Activated CD4-positive, alpha-beta memory T cell treated with anti-CD3 and anti-CD28 coated beads for 36 hours (primary cell): ENCODE measurements at regions not wholly inside any gene's neighbourhood (a gene's known extent, or its start where the extent isn't known, plus 50 kb on each side); places are given as distances from the start of the nearest gene placed in this dataset.

Experiments used
- CTCF ChIA-PET: fragments of 350-600 bp; sonication (Branson Sonifier 250); formaldehyde crosslinking; loops from one replicate; lab custom pipeline; 2021; ENCODE audit warnings: antibody characterized with exemption, inconsistent platforms; lab: Charles Lee
- POLR2A ChIA-PET: fragments of 350-600 bp; sonication (Branson Sonifier 250); formaldehyde crosslinking; loops from one replicate; lab custom pipeline; 2021; ENCODE audit warnings: antibody characterized with exemption; lab: Charles Lee
- DNase-seq: peaks from one replicate; pipeline ENCODE4 v3.0.0-alpha.2; 2020
- H3K27ac Mint-ChIP-seq: one replicate; pipeline ENCODE4 v1.8.0; 2021; ENCODE audit warnings: mixed read lengths
- H3K27me3 Mint-ChIP-seq: one replicate; pipeline ENCODE4 v1.8.0; 2021; ENCODE audit warnings: mixed read lengths
- H3K36me3 Mint-ChIP-seq: one replicate; pipeline ENCODE4 v1.8.0; 2021; ENCODE audit warnings: mixed read lengths
- H3K4me1 Mint-ChIP-seq: one replicate; pipeline ENCODE4 v1.8.0; 2021; ENCODE audit warnings: low read depth, mixed read lengths
- H3K4me3 Mint-ChIP-seq: one replicate; pipeline ENCODE4 v1.8.0; 2021; ENCODE audit warnings: mild to moderate bottlenecking, mixed read lengths
- H3K9me3 Mint-ChIP-seq: one replicate; pipeline ENCODE4 v1.8.0; 2021; ENCODE audit warnings: mixed read lengths
- intact Hi-C: fragments of 100-400 bp; cut with micrococcal nuclease; formaldehyde crosslinking; loops from one replicate; pipeline ENCODE4 v1.15.1; 2023

GRCh38 chr3:162171970-162172369 lies 675.4 kb downstream of the OTOL1 start:
- H3K27me3 Mint-ChIP-seq = no peaks in the 10 kb centered on the region
- no peak overlapping the region for H3K27ac Mint-ChIP-seq
- H3K36me3 Mint-ChIP-seq = no peaks in the 10 kb centered on the region
- no peak for DNase-seq
- ChIA-PET CTCF (no interaction called here), POLR2A (no interaction called here)
- intact Hi-C loops = no loop called here
- H3K9me3 Mint-ChIP-seq = peaks cover 12% of the 10 kb centered on the region
- no peaks in the 10 kb centered on the region for H3K4me1 Mint-ChIP-seq
- no peak overlapping the region for H3K4me3 Mint-ChIP-seq

GRCh38 chr3:162175145-162175544 lies 678.5 kb downstream of the OTOL1 start:
- no peak for DNase-seq
- Mint-ChIP-seq H3K36me3 (no peaks in the 10 kb centered on the region), H3K4me3 (no peak overlapping the region), H3K27me3 (no peaks in the 10 kb centered on the region), H3K27ac (no peak overlapping the region), H3K9me3 (peaks cover 12% of the 10 kb centered on the region), H3K4me1 (no peaks in the 10 kb centered on the region)
- ChIA-PET CTCF (no interaction called here), POLR2A (no interaction called here)
- intact Hi-C loops = no loop called here

GRCh38 chr3:162175878-162176277 lies 679.3 kb downstream of the OTOL1 start:
- Mint-ChIP-seq H3K9me3 (peaks cover 12% of the 10 kb centered on the region), H3K4me3 (no peak overlapping the region), H3K36me3 (no peaks in the 10 kb centered on the region), H3K4me1 (no peaks in the 10 kb centered on the region), H3K27me3 (no peaks in the 10 kb centered on the region), H3K27ac (no peak overlapping the region)
- DNase-seq = no peak
- ChIA-PET CTCF (no interaction called here), POLR2A (no interaction called here)
- intact Hi-C loops = no loop called here

- H3K4me3 Mint-ChIP-seq = no peak overlapping the region
- no peak for DNase-seq
- H3K27ac Mint-ChIP-seq = no peak overlapping the region
- CTCF ChIA-PET = no interaction called here
- H3K9me3 Mint-ChIP-seq = peaks cover 21% of the 10 kb centered on the region
- no peaks in the 10 kb centered on the region for H3K27me3 Mint-ChIP-seq
- no peaks in the 10 kb centered on the region for H3K4me1 Mint-ChIP-seq
- H3K36me3 Mint-ChIP-seq = no peaks in the 10 kb centered on the region
- intact Hi-C loops = no loop called here
- POLR2A ChIA-PET = no interaction called here
Observed at GRCh38 chr3:162183440-162183839, 686.8 kb downstream of the OTOL1 start.

- ChIA-PET POLR2A (no interaction called here), CTCF (no interaction called here)
- Mint-ChIP-seq H3K4me1 (no peaks in the 10 kb centered on the region), H3K27ac (no peak overlapping the region), H3K27me3 (no peaks in the 10 kb centered on the region), H3K9me3 (peaks cover 12% of the 10 kb centered on the region), H3K4me3 (no peak overlapping the region), H3K36me3 (no peaks in the 10 kb centered on the region)
- intact Hi-C loops = no loop called here
- no peak for DNase-seq
Observed at GRCh38 chr3:162192340-162193029, 695.9 kb downstream of the OTOL1 start.

GRCh38 chr3:162193148-162194095 lies 696.8 kb downstream of the OTOL1 start:
- H3K4me3 Mint-ChIP-seq = no peak overlapping the region
- DNase-seq = no peak
- no peaks in the 10 kb centered on the region for H3K27me3 Mint-ChIP-seq
- peaks cover 12% of the 10 kb centered on the region for H3K9me3 Mint-ChIP-seq
- ChIA-PET CTCF (no interaction called here), POLR2A (no interaction called here)
- H3K27ac Mint-ChIP-seq = no peak overlapping the region
- intact Hi-C loops = no loop called here
- no peaks in the 10 kb centered on the region for H3K36me3 Mint-ChIP-seq
- H3K4me1 Mint-ChIP-seq = no peaks in the 10 kb centered on the region

GRCh38 chr3:162195147-162195546 lies 698.5 kb downstream of the OTOL1 start:
- DNase-seq = no peak
- H3K27me3 Mint-ChIP-seq = no peaks in the 10 kb centered on the region
- POLR2A ChIA-PET = no interaction called here
- H3K4me3 Mint-ChIP-seq = no peak overlapping the region
- CTCF ChIA-PET = no interaction called here
- H3K27ac Mint-ChIP-seq = no peak overlapping the region
- H3K36me3 Mint-ChIP-seq = no peaks in the 10 kb centered on the region
- peaks cover 3% of the 10 kb centered on the region for H3K9me3 Mint-ChIP-seq
- H3K4me1 Mint-ChIP-seq = no peaks in the 10 kb centered on the region
- intact Hi-C loops = no loop called here

GRCh38 chr3:162196964-162197363 lies 700.4 kb downstream of the OTOL1 start:
- Mint-ChIP-seq H3K4me1 (no peaks in the 10 kb centered on the region), H3K27ac (no peak overlapping the region), H3K4me3 (no peak overlapping the region), H3K36me3 (no peaks in the 10 kb centered on the region), H3K9me3 (no peaks in the 10 kb centered on the region), H3K27me3 (no peaks in the 10 kb centered on the region)
- POLR2A ChIA-PET = no interaction called here
- intact Hi-C loops = no loop called here
- CTCF ChIA-PET = no interaction called here
- no peak for DNase-seq

GRCh38 chr3:162200836-162201235 lies 704.2 kb downstream of the OTOL1 start:
- Mint-ChIP-seq H3K27me3 (no peaks in the 10 kb centered on the region), H3K4me1 (no peaks in the 10 kb centered on the region), H3K27ac (no peak overlapping the region), H3K36me3 (no peaks in the 10 kb centered on the region), H3K9me3 (peaks cover 2% of the 10 kb centered on the region), H3K4me3 (no peak overlapping the region)
- intact Hi-C loops = no loop called here
- DNase-seq = no peak
- ChIA-PET CTCF (interaction anchor here (0.6 kb wide), 1 partner anchor 291 kb away, joined by 3 read pairs; no protein-coding TSS in a partner anchor), POLR2A (no interaction called here)

- peaks cover 2% of the 10 kb centered on the region for H3K9me3 Mint-ChIP-seq
- CTCF ChIA-PET = no interaction called here
- POLR2A ChIA-PET = no interaction called here
- no peak for DNase-seq
- H3K27me3 Mint-ChIP-seq = no peaks in the 10 kb centered on the region
- no peak overlapping the region for H3K27ac Mint-ChIP-seq
- no peaks in the 10 kb centered on the region for H3K4me1 Mint-ChIP-seq
- no peaks in the 10 kb centered on the region for H3K36me3 Mint-ChIP-seq
- no peak overlapping the region for H3K4me3 Mint-ChIP-seq
- intact Hi-C loops = no loop called here
Observed at GRCh38 chr3:162206648-162207047, 710.0 kb downstream of the OTOL1 start.

GRCh38 chr3:162211470-162211869 lies 714.9 kb downstream of the OTOL1 start:
- ChIA-PET CTCF (no interaction called here), POLR2A (no interaction called here)
- intact Hi-C loops = no loop called here
- H3K4me1 Mint-ChIP-seq = no peaks in the 10 kb centered on the region
- H3K4me3 Mint-ChIP-seq = no peak overlapping the region
- DNase-seq = no peak
- H3K27me3 Mint-ChIP-seq = no peaks in the 10 kb centered on the region
- no peaks in the 10 kb centered on the region for H3K36me3 Mint-ChIP-seq
- peaks cover 3% of the 10 kb centered on the region for H3K9me3 Mint-ChIP-seq
- no peak overlapping the region for H3K27ac Mint-ChIP-seq

- no peaks in the 10 kb centered on the region for H3K27me3 Mint-ChIP-seq
Observed at GRCh38 chr3:162213196-162213595, 716.6 kb downstream of the OTOL1 start.

More at GRCh38 chr3:162213196-162213595, 716.6 kb downstream of the OTOL1 start:
- H3K27ac Mint-ChIP-seq = no peak overlapping the region
- CTCF ChIA-PET = no interaction called here
- H3K4me3 Mint-ChIP-seq = no peak overlapping the region
- POLR2A ChIA-PET = no interaction called here
- H3K9me3 Mint-ChIP-seq = peaks cover 5% of the 10 kb centered on the region
- no peaks in the 10 kb centered on the region for H3K36me3 Mint-ChIP-seq
- H3K4me1 Mint-ChIP-seq = no peaks in the 10 kb centered on the region
- intact Hi-C loops = no loop called here
- no peak for DNase-seq
